Stomach smooth muscle (tissue), 2 donors: ENCODE measurements at regions not wholly inside any gene's neighbourhood (a gene's known extent, or its start where the extent isn't known, plus 50 kb on each side); places are given as distances from the start of the nearest gene placed in this dataset.

Source experiments
- H3K27ac ChIP-seq: one replicate; pipeline ENCODE4 v1.7.0; 2013; ENCODE audit warnings: mild to moderate bottlenecking, low read length, inconsistent platforms
- H3K27me3 ChIP-seq, 2 donors: one replicate each; pipeline ENCODE4 v1.7.0; 2013; ENCODE audit warnings: low read length in 2 of 2; ENCODE audit not compliant: insufficient read depth in 2 of 2, control insufficient read depth in 1 of 2
- H3K36me3 ChIP-seq, 2 donors: one replicate each; pipeline ENCODE4 v1.7.0; 2013; ENCODE audit warnings: low read length in 2 of 2; ENCODE audit not compliant: control insufficient read depth in 2 of 2, insufficient read depth in 2 of 2
- H3K4me1 ChIP-seq: one replicate; pipeline ENCODE4 v1.7.0; 2013; ENCODE audit warnings: low read length; ENCODE audit not compliant: control insufficient read depth, insufficient read depth
- H3K4me3 ChIP-seq, 2 donors: one replicate each; pipeline ENCODE4 v1.7.0; 2013; ENCODE audit warnings: low read length in 2 of 2
- H3K9ac ChIP-seq, 2 donors: one replicate each; pipeline ENCODE4 v1.7.0; 2013; ENCODE audit warnings: low read length in 2 of 2, mild to moderate bottlenecking in 1 of 2
- H3K9me3 ChIP-seq, 2 donors: one replicate each; pipeline ENCODE4 v1.7.0; 2013; ENCODE audit warnings: low read length in 2 of 2; ENCODE audit not compliant: control insufficient read depth in 2 of 2
- donor health status: healthy.
- donor health status: Pancreatic carcinoma.

GRCh38 chr4:3833326-3833989 lies 67.3 kb downstream of the ADRA2C start:
- H3K9ac ChIP-seq, result no peak overlapping the region
- H3K27me3 ChIP-seq, result peaks cover 14 to 16% of the 10 kb centered on the region in 2 donors
- no peak overlapping the region for H3K27ac ChIP-seq
- H3K9me3 ChIP-seq, result no peaks in the 10 kb centered on the region
- no peaks in the 10 kb centered on the region for H3K4me1 ChIP-seq
- H3K36me3 ChIP-seq, result no peaks in the 10 kb centered on the region
- H3K4me3 ChIP-seq, result no peak overlapping the region

- Histone ChIP-seq H3K4me1 (no peaks in the 10 kb centered on the region), H3K27me3 (peaks cover 14 to 16% of the 10 kb centered on the region in 2 donors), H3K36me3 (no peaks in the 10 kb centered on the region), H3K9me3 (no peaks in the 10 kb centered on the region), H3K4me3 (no peak overlapping the region), H3K27ac (no peak overlapping the region), H3K9ac (no peak overlapping the region)
Measured at GRCh38 chr4:3834186-3834662, 68.0 kb downstream of the ADRA2C start.

- Histone ChIP-seq H3K9ac (no peak overlapping the region), H3K9me3 (no peaks in the 10 kb centered on the region), H3K36me3 (no peaks in the 10 kb centered on the region), H3K4me3 (no peak overlapping the region), H3K27me3 (peaks cover 14 to 16% of the 10 kb centered on the region in 2 donors), H3K4me1 (no peaks in the 10 kb centered on the region), H3K27ac (no peak overlapping the region)
Measured at GRCh38 chr4:3834663-3835521, 68.7 kb downstream of the ADRA2C start.

- no peak overlapping the region for H3K27ac ChIP-seq
- peaks cover 14 to 20% of the 10 kb centered on the region in 2 donors for H3K27me3 ChIP-seq
Measured at GRCh38 chr4:3835527-3836405, 69.6 kb downstream of the ADRA2C start.

GRCh38 chr4:3836406-3836755 lies 70.2 kb downstream of the ADRA2C start:
- Histone ChIP-seq H3K4me3 (no peak overlapping the region), H3K4me1 (no peaks in the 10 kb centered on the region), H3K9ac (no peak overlapping the region), H3K27ac (no peak overlapping the region), H3K36me3 (no peaks in the 10 kb centered on the region), H3K9me3 (no peaks in the 10 kb centered on the region), H3K27me3 (peaks cover 14 to 20% of the 10 kb centered on the region in 2 donors)

More at GRCh38 chr4:3835527-3836405, 69.6 kb downstream of the ADRA2C start:
- Histone ChIP-seq H3K9ac (no peak overlapping the region), H3K9me3 (no peaks in the 10 kb centered on the region), H3K4me1 (no peaks in the 10 kb centered on the region), H3K36me3 (no peaks in the 10 kb centered on the region), H3K4me3 (no peak overlapping the region)

- H3K27me3 ChIP-seq, result peaks cover 14 to 20% of the 10 kb centered on the region in 2 donors
- H3K4me3 ChIP-seq, result no peak overlapping the region
- no peaks in the 10 kb centered on the region for H3K36me3 ChIP-seq
- no peaks in the 10 kb centered on the region for H3K4me1 ChIP-seq
- H3K9me3 ChIP-seq, result no peaks in the 10 kb centered on the region
- H3K9ac ChIP-seq, result no peak overlapping the region
- H3K27ac ChIP-seq, result no peak overlapping the region
Measured at GRCh38 chr4:3836756-3837601, 70.8 kb downstream of the ADRA2C start.

GRCh38 chr4:3838437-3839380 lies 72.5 kb downstream of the ADRA2C start:
- no peaks in the 10 kb centered on the region for H3K4me1 ChIP-seq
- peaks cover 14 to 20% of the 10 kb centered on the region in 2 donors for H3K27me3 ChIP-seq
- no peaks in the 10 kb centered on the region for H3K9me3 ChIP-seq
- no peak overlapping the region for H3K4me3 ChIP-seq
- H3K27ac ChIP-seq, result no peak overlapping the region
- no peak overlapping the region for H3K9ac ChIP-seq
- H3K36me3 ChIP-seq, result no peaks in the 10 kb centered on the region

- H3K4me3 ChIP-seq, result no peak overlapping the region
- no peaks in the 10 kb centered on the region for H3K4me1 ChIP-seq
- no peaks in the 10 kb centered on the region for H3K36me3 ChIP-seq
- H3K27ac ChIP-seq, result no peak overlapping the region
- peaks cover 3% of the 10 kb centered on the region in 2 donors for H3K27me3 ChIP-seq
- peaks cover 1 to 6% of the 10 kb centered on the region in 2 donors for H3K9me3 ChIP-seq
- H3K9ac ChIP-seq, result no peak overlapping the region
Measured at GRCh38 chr4:3845094-3845743, 79.0 kb downstream of the ADRA2C start.
